ENCODE measurements at regions not wholly inside any gene's neighbourhood (a gene's known extent, or its start where the extent isn't known, plus 50 kb on each side); places are given as distances from the start of the nearest gene placed in this dataset.

- no peak for TF ChIP-seq ZNF274 (IDR thresholded peaks at IDR 0.05; ENCODE audit: low read depth, low read length)
- TF ChIP-seq YY1 (IDR thresholded peaks at IDR 0.05; ENCODE audit: insufficient read depth, insufficient read length): no peak
- no peak for TF ChIP-seq SUZ12 (IDR thresholded peaks at IDR 0.05; ENCODE audit: extremely low read depth, insufficient read depth, insufficient read length)
Observed at GRCh38 chr4:71253545-71253944, 85.3 kb upstream of the SLC4A4 start.

All from NT2/D1 (cell line).